ENCODE measurements at regions not wholly inside any gene's neighbourhood (a gene's known extent, or its start where the extent isn't known, plus 50 kb on each side); places are given as distances from the start of the nearest gene placed in this dataset.

- WGBS: 35% methylated on average over 9 of the region's 9 CpGs
- H3K27me3 ChIP-seq (ENCODE audit: control insufficient read depth, insufficient read depth): no peaks in the 10 kb centered on the region
- intact Hi-C loops (cut with DNase I): loop anchor here in 1 of 4 donors (5.0 kb wide), 1 partner anchor 35 kb away; no protein-coding TSS in a partner anchor
- H3K27ac ChIP-seq (ENCODE audit: low read length): peak overlapping the region; percentile 84
- DNase-seq (peak in 2 of 3 donors; percentile 48 to 70), ATAC-seq (peak; percentile 5 to 36)
- peaks cover 15% of the 10 kb centered on the region for H3K4me1 ChIP-seq (ENCODE audit: control insufficient read depth, insufficient read depth, low read length)
- no peaks in the 10 kb centered on the region for H3K9me3 ChIP-seq (ENCODE audit: control insufficient read depth, low read length)
- no peak overlapping the region for H3K4me3 ChIP-seq (ENCODE audit: low read length)
These were observed 166.2 kb downstream of the TOMM20 start for GRCh38 chr1:234962340-234962989.

- H3K4me1 ChIP-seq (ENCODE audit: control insufficient read depth, insufficient read depth, low read length): peaks cover 18% of the 10 kb centered on the region
- H3K4me3 ChIP-seq (ENCODE audit: low read length): no peak overlapping the region
These were observed 166.9 kb downstream of the TOMM20 start for GRCh38 chr1:234961456-234962339.

GRCh38 chr1:234960722-234961455, 167.7 kb downstream of the TOMM20 start:
- Histone ChIP-seq H3K27me3 (ENCODE audit: control insufficient read depth, insufficient read depth) (no peaks in the 10 kb centered on the region), H3K9me3 (ENCODE audit: control insufficient read depth, low read length) (no peaks in the 10 kb centered on the region), H3K4me3 (ENCODE audit: low read length) (no peak overlapping the region), H3K27ac (ENCODE audit: low read length) (peak overlapping the region; percentile 51), H3K4me1 (ENCODE audit: control insufficient read depth, insufficient read depth, low read length) (peaks cover 18% of the 10 kb centered on the region)
- DNase-seq (peak in 2 of 3 donors; percentile 65 to 69), ATAC-seq (peak; percentile 48 to 73)
- WGBS: 54% methylated on average over 17 of the region's 17 CpGs
- intact Hi-C loops (cut with DNase I): loop anchor here in 1 of 4 donors (5.0 kb wide), 1 partner anchor 34 kb away; no protein-coding TSS in a partner anchor

More at GRCh38 chr1:234961456-234962339, 166.9 kb downstream of the TOMM20 start:
- Histone ChIP-seq H3K27me3 (ENCODE audit: control insufficient read depth, insufficient read depth) (no peaks in the 10 kb centered on the region), H3K27ac (ENCODE audit: low read length) (peak overlapping the region; percentile 84), H3K9me3 (ENCODE audit: control insufficient read depth, low read length) (no peaks in the 10 kb centered on the region)
- peak in 1 of 3 donors; percentile 45 for DNase-seq
- intact Hi-C loops (cut with DNase I): loop anchor here in 1 of 4 donors (5.0 kb wide), 1 partner anchor 34 kb away; no protein-coding TSS in a partner anchor
- 43% methylated on average over 9 of the region's 9 CpGs for WGBS
- peak; percentile 60 to 63 for ATAC-seq

- Histone ChIP-seq H3K4me1 (ENCODE audit: control insufficient read depth, insufficient read depth, low read length) (peaks cover 13% of the 10 kb centered on the region), H3K27ac (ENCODE audit: low read length) (no peak overlapping the region), H3K9me3 (ENCODE audit: control insufficient read depth, low read length) (no peaks in the 10 kb centered on the region), H3K27me3 (ENCODE audit: control insufficient read depth, insufficient read depth) (no peaks in the 10 kb centered on the region), H3K4me3 (ENCODE audit: low read length) (no peak overlapping the region)
- DNase-seq (no peak), ATAC-seq (no peak)
- intact Hi-C loops (cut with DNase I): no loop called here
- WGBS: 85% methylated on average over 21 of the region's 21 CpGs
These were observed 169.7 kb downstream of the TOMM20 start for GRCh38 chr1:234958706-234959657.

- Histone ChIP-seq H3K27ac (ENCODE audit: low read length) (no peak overlapping the region), H3K27me3 (ENCODE audit: control insufficient read depth, insufficient read depth) (no peaks in the 10 kb centered on the region), H3K4me1 (ENCODE audit: control insufficient read depth, insufficient read depth, low read length) (peaks cover 13% of the 10 kb centered on the region), H3K9me3 (ENCODE audit: control insufficient read depth, low read length) (no peaks in the 10 kb centered on the region), H3K4me3 (ENCODE audit: low read length) (no peak overlapping the region)
- intact Hi-C loops (cut with DNase I): no loop called here
- WGBS: 89% methylated on average over 13 of the region's 13 CpGs
- ATAC-seq: no peak
- DNase-seq: peak in 1 of 3 donors; percentile 38
These were observed 170.5 kb downstream of the TOMM20 start for GRCh38 chr1:234958066-234958705.

GRCh38 chr1:234957330-234958065, 171.1 kb downstream of the TOMM20 start:
- H3K27me3 ChIP-seq (ENCODE audit: control insufficient read depth, insufficient read depth): no peaks in the 10 kb centered on the region
- no peak overlapping the region for H3K4me3 ChIP-seq (ENCODE audit: low read length)
- WGBS: 80% methylated on average over 14 of the region's 14 CpGs
- H3K9me3 ChIP-seq (ENCODE audit: control insufficient read depth, low read length): no peaks in the 10 kb centered on the region
- H3K27ac ChIP-seq (ENCODE audit: low read length): no peak overlapping the region
- intact Hi-C loops (cut with DNase I): no loop called here
- DNase-seq: no peak
- H3K4me1 ChIP-seq (ENCODE audit: control insufficient read depth, insufficient read depth, low read length): peaks cover 13% of the 10 kb centered on the region
- ATAC-seq: no peak

- 64% methylated on average over 11 of the region's 11 CpGs for WGBS
- Histone ChIP-seq H3K9me3 (ENCODE audit: control insufficient read depth, low read length) (no peaks in the 10 kb centered on the region), H3K27me3 (ENCODE audit: control insufficient read depth, insufficient read depth) (no peaks in the 10 kb centered on the region), H3K27ac (ENCODE audit: low read length) (no peak overlapping the region), H3K4me1 (ENCODE audit: control insufficient read depth, insufficient read depth, low read length) (peaks cover 9% of the 10 kb centered on the region), H3K4me3 (ENCODE audit: low read length) (no peak overlapping the region)
- intact Hi-C loops (cut with DNase I): no loop called here
- ATAC-seq (no peak), DNase-seq (no peak)
These were observed 171.8 kb downstream of the TOMM20 start for GRCh38 chr1:234956821-234957329.

- no peaks in the 10 kb centered on the region for H3K27me3 ChIP-seq (ENCODE audit: control insufficient read depth, insufficient read depth)
- H3K27ac ChIP-seq (ENCODE audit: low read length): peak overlapping the region; percentile 53
- intact Hi-C loops (cut with DNase I): no loop called here
- 48% methylated on average over 11 of the region's 11 CpGs for WGBS
- H3K4me3 ChIP-seq (ENCODE audit: low read length): no peak overlapping the region
- H3K4me1 ChIP-seq (ENCODE audit: control insufficient read depth, insufficient read depth, low read length): peaks cover 6% of the 10 kb centered on the region
- ATAC-seq: peak; percentile 90 to 91
- DNase-seq: peak; percentile 83 to 91 (median 90)
- H3K9me3 ChIP-seq (ENCODE audit: control insufficient read depth, low read length): no peaks in the 10 kb centered on the region
These were observed 173.4 kb downstream of the TOMM20 start for GRCh38 chr1:234955107-234955731.

GRCh38 chr1:234954613-234955012, 174.0 kb downstream of the TOMM20 start:
- WGBS: 93% methylated on average over 6 of the region's 6 CpGs
- peak overlapping the region; percentile 60 for H3K27ac ChIP-seq (ENCODE audit: low read length)
- no peak for DNase-seq
- H3K9me3 ChIP-seq (ENCODE audit: control insufficient read depth, low read length): no peaks in the 10 kb centered on the region
- no peak for ATAC-seq
- no peaks in the 10 kb centered on the region for H3K27me3 ChIP-seq (ENCODE audit: control insufficient read depth, insufficient read depth)
- no peak overlapping the region for H3K4me3 ChIP-seq (ENCODE audit: low read length)
- H3K4me1 ChIP-seq (ENCODE audit: control insufficient read depth, insufficient read depth, low read length): peaks cover 6% of the 10 kb centered on the region
- intact Hi-C loops (cut with DNase I): no loop called here

Data from right cardiac atrium (tissue), 5 donors.